HG02852 (cell line): ENCODE measurements at regions not wholly inside any gene's neighbourhood (a gene's known extent, or its start where the extent isn't known, plus 50 kb on each side); places are given as distances from the start of the nearest gene placed in this dataset.
"Not testable (repeated sequence)": the region's sequence is repeated elsewhere in the genome, so short reads cannot be mapped to it uniquely, and the experiment has no call there.

Source experiments
- ATAC-seq: cut with Tn5 transposase; IDR thresholded peaks from one replicate; pipeline ENCODE4 v1.9.1; 2021; ENCODE audit warnings: mild to moderate bottlenecking, moderate library complexity; ENCODE audit not compliant: unreplicated experiment

DNA sequence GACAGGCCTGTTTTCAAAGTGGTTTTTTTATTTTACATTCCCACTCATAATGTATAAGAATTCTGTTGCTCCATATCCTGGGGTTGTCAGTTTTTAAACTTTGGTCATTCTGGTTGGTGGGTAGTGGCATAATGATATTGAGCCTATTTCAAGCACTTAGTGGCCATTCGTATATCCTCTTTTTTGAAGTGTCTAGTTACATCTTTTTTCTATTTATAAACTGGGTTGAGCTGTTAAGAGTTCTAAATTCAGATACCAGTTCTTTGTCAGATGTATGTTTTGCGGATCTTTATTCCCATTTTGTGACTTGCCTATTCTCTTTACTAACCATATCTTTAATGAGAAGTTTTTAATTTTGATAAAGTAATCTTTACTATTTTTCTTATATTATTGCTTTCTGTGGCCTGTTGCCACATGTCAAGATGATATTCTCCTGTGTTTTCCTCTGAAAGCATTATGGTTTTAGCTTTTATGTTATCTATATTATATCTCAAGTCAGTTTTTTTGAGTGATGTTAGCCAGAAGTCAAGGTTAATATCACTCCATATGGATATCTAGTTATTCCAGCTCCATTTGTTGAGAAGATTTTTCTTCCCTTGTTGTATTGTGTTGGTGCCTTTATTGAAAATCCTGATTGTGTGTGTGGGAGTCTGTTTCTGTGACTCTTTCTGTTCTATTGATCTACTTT is 110.9 kb downstream of the FHIP1A start:
- no peak for ATAC-seq

DNA sequence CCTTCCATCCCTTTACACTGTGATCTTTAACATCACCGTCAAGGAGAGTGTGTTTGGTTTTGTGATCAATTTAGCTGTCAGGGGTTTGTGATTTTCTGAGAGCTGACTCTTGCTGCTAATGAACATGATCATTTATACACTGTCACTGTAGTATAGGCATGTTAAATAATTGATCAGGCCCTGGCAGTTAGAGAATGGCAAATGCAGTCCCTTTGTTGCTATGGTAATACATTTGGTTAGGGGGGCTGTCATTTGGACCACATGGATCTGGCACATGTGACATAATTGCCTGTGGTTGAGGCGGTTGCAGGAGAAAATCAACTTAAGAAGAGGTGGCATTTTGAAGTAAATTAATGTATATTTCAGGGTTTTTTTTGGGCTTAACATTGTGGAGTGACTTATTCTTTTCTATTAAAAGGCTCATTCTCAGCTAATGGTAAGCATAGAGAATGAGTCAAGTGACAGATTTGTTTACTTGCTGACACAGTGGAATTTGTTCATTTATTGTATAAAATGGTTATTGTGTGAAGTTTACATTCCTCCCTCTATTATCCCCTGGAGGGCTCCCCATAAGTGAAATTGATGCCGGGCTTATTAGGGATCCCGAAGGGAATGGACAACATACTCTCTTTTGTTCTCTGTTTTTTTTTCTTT is 114.0 kb downstream of the FHIP1A start:
- ATAC-seq, result no peak

GRCh38 chr4:151524610-151525009 is 115.6 kb downstream of the FHIP1A start:
- no peak for ATAC-seq

DNA sequence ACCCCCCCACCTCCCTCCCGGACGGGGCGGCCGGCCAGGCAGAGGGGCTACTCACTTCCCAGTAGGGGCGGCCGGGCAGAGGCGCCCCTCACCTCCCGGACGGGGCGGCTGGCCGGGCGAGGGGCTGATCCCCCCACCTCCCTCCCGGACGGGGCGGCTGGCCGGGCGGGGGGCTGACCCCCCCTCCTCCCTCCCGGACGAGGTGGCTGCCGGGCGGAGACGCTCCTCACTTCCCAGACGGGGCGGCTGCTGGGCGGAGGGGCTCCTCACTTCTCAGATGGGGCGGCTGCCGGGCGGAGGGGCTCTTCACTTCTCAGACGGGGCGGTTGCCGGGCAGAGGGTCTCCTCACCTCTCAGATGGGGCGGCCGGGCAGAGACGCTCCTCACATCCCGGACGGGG is 117.5 kb downstream of the FHIP1A start:
- ATAC-seq, result not testable (repeated sequence)

DNA sequence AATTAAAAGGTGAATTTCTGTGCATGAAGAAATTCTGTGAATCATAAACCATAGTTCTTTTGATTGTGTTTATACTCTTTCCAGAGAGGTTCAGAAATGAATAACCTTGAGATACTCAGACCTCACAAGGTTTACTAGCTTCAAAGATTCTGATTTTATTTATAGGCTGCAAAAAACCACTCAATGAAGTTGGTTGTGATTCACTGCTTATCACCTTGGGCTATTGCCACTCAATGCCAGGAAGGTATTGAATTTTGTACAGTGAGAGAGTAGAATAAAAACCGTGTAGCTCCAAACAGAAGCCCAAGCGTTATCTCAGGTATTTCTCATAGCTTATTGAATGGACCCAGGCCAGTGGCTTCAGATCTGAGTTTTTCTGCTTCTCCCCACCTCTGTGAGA is 118.7 kb downstream of the FHIP1A start:
- no peak for ATAC-seq

DNA sequence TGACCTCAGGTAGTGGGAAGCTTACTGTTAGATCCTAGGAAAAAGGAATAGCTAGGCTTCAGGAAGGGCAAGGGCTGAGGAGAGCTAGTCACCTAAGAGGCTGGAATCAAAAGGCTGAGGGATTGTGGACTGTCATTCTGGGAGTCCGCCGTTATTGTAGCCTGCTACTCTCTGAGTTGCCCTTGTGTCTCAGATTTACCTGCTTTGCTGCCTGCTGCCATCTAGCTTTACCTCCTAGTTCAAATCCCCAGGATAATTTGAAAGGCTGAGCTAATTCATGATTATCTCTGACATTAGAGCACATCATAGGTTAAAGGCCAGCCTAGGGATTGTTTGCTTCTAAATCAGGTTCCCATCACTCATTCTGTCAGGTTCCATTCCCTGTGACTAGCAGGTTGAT is 120.2 kb downstream of the FHIP1A start:
- ATAC-seq, result no peak

DNA sequence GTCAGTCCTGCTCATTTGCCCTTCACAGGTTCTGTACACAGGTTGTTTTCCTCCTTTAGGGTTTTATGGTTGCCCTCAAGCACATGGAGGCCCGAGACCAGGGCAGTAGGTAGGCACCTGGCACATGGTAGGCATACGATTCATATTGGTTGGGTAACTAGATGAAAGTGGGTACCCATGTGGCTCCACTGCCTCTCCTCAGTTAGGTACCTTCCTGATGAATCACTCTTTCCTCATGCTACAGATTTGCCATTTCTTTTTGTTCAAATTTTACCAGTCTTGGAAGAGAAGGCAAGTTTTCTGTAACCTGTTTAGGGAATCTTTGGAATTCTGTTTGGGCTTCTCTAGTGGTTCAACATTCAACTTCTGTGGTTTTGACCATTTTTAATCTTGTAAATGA is 121.3 kb downstream of the FHIP1A start:
- ATAC-seq, result no peak

DNA sequence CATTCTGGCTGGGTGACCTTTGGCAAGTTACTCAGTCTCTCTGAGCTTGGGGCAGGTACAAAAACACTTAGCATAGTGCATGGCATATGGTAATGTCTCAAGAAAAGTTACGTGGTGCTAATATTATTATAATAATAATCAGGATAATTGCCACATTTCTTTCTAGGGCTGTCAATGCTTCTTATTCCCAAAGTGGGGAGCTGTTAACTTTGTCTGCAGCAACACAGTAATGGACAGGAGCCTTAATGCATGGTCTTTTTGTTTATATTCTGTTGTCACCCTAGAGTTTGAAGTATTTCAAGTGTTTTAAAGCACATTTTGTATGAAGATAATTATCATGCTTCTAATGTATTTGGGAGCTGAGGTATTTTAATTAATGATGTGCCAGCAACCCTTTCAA is 121.8 kb downstream of the FHIP1A start:
- no peak for ATAC-seq

- ATAC-seq, result no peak
These were observed 123.2 kb downstream of the FHIP1A start for GRCh38 chr4:151532001-151532708.

GRCh38 chr4:151534195-151534594 is 125.2 kb downstream of the FHIP1A start:
- no peak for ATAC-seq

DNA sequence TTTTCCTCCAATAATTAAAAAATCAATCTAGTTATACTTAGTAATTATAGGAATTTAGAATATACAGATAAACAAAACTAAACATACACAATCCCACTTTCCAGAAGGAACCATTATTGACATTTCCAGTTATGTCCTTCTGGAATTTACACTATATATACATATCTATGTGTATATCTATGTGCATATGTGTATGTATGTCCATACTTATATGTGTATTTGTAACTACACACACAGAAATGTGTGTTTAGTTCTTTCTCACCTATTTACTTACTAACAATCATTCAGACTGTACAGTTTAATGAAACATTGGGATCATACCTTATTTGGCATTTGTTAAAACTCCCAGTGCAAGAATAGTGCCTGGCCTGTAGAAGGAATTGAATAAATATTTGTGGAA is 126.4 kb downstream of the FHIP1A start:
- ATAC-seq, result no peak

- ATAC-seq, result no peak
These were observed 128.7 kb downstream of the FHIP1A start for GRCh38 chr4:151537687-151538086.

- ATAC-seq, result no peak
These were observed 130.0 kb downstream of the FHIP1A start for GRCh38 chr4:151538963-151539362.

- no peak for ATAC-seq
These were observed 131.9 kb downstream of the FHIP1A start for GRCh38 chr4:151540728-151541388.

- no peak for ATAC-seq
These were observed 132.6 kb downstream of the FHIP1A start for GRCh38 chr4:151541389-151542071.

DNA sequence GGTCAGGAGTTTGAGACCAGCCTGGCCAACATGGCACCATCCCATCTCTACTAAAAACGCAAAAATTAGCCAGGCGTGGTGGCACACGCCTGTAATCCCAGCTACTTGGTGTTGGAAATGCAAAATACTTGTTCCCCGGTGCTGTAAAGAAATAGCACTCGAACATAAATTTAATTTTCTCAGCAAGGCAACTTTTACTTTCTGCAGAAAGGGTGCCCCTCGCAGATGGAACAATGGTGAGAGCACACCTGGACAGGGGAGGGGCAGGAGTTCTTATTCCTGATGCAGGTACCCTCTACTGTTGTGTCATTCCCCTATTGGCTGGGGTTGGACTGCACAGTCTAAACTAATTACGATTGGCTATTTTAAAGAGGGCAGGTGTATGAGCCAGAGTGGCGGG is 139.7 kb downstream of the FHIP1A start:
- ATAC-seq, result no peak

- ATAC-seq, result not testable (repeated sequence)
These were observed 140.4 kb downstream of the FHIP1A start for GRCh38 chr4:151549378-151549777.

- no peak for ATAC-seq
These were observed 144.9 kb downstream of the FHIP1A start for GRCh38 chr4:151553874-151554273.

DNA sequence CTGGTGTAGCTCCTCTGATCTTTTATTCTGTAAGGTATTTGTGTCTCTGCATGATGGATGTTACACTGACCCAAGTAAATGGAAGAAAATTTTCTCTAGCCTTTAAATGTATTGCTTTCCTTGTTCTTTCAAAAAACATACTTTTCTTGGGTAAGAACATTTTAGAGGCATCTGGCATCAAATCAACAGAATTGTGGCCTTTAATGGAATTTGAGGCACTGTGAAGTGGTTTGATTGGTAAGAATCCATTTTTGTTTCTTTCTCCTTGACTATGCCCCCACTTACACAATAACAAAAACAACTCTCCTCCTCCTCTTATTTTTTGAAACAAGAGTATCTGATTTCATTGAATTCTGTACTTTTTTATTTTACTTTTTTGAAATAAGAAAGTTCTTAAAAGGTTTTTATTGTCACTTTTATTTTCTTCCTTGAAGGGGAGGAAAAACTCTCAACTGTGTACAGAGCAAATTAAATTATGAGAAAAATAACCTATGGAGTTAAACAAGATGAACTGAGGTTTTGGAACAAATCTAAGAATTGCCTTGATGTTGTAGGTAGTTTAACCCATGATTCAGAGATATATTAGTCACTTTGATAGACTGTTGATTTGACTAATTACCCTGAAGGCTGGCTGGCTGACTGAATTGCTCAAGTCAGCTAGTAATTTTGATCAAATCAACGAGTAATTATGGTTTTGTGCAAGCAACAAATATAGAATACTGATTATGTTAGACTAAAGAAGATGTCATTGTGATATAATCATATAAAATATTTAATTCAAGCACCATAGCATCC is 146.4 kb downstream of the FHIP1A start:
- ATAC-seq, result no peak

DNA sequence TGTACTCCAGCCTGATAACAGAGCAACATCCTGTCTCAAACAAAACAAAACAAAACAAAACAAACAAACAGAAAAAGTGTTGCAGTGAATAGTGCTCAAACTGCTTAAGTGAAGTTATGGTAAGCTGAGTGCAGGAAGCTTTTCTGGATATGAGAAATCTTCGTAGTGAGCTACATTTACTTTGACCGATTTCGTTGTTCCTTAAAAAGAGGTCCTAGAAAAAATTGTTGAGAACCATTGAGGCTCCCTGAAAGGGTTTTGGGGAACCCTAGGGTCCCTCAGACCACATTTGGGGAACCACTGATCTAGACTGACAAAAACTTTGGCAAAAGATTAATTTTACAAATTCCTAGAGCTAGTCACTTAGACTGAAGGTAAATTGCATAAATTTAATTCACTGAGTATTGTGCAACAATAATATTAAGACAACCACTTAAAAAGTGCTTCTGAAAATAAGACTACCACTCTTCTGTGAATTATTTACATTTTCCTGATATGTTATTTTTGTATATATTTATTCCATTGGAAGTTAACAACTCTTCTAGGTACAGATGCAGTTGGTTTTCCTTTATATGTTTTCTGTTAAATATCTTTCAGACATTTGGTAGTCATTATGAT is 149.6 kb downstream of the FHIP1A start:
- ATAC-seq, result no peak
